ENCODE measurements at regions not wholly inside any gene's neighbourhood (a gene's known extent, or its start where the extent isn't known, plus 50 kb on each side); places are given as distances from the start of the nearest gene placed in this dataset.
A peak's percentile ranks its signal among the peaks of the same experiment; 100 is the strongest.

DNA sequence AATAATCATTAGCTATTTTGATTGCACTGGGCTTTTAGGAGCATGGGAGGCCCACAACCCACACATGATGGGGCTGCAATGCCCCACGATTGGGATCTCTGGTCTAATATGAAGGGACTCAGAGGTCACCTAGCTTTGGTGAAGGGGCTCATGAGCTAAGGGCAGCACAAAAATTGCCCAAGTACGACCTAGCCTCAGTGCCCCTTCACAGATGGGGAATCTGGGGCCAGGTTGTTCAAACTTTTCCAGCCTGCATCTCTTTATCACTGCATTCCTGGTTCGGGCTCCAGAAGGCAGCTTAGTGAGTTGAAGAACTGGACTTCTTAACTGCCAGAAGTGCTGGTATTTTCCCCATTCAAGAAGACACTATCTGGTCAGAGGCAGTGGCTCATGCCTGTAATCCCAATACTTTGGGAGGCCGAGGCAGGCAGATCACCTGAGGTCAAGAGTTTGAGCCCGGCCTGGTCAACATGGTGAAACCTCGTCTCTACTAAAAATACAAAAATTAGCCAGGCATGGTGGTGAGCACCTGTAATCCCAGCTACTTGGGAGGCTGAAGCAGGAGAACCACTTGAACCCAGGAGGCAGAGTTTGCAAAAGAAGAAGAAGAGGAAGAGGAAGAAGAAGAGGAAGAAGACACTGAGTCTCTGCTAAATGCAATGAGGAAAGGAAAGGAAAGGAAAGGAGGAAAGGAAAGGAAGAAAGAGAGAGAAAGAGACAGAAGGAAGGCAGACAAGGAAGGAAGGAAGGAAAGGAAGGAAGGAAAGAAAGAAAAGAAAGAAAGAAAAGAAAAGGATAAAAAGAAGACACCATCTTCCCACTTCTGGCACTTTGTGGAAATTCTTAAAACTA lies 258.5 kb upstream of the IRF2BP2 start (continued):
- TF ChIP-seq, protein P1, sequence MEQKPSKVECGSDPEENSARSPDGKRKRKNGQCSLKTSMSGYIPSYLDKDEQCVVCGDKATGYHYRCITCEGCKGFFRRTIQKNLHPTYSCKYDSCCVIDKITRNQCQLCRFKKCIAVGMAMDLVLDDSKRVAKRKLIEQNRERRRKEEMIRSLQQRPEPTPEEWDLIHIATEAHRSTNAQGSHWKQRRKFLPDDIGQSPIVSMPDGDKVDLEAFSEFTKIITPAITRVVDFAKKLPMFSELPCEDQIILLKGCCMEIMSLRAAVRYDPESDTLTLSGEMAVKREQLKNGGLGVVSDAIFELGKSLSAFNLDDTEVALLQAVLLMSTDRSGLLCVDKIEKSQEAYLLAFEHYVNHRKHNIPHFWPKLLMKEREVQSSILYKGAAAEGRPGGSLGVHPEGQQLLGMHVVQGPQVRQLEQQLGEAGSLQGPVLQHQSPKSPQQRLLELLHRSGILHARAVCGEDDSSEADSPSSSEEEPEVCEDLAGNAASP (IDR thresholded peaks at IDR 0.05), result no peak
- TF ChIP-seq FOXK1 (CRISPR knock-in tag; IDR thresholded peaks at IDR 0.05; ENCODE audit: borderline replicate concordance), result no peak
- TF ChIP-seq BCL6 (CRISPR knock-in tag; IDR thresholded peaks at IDR 0.05), result no peak
- no peak for TF ChIP-seq ZBTB7A (IDR thresholded peaks at IDR 0.05; ENCODE audit: borderline replicate concordance, control insufficient read depth, low read depth, low read length)
- peak; percentile 90 for TF ChIP-seq HLTF (IDR thresholded peaks at IDR 0.05)
- no peak for TF ChIP-seq MCM2 (IDR thresholded peaks at IDR 0.05; ENCODE audit: low read depth)
- TF ChIP-seq, protein P2, sequence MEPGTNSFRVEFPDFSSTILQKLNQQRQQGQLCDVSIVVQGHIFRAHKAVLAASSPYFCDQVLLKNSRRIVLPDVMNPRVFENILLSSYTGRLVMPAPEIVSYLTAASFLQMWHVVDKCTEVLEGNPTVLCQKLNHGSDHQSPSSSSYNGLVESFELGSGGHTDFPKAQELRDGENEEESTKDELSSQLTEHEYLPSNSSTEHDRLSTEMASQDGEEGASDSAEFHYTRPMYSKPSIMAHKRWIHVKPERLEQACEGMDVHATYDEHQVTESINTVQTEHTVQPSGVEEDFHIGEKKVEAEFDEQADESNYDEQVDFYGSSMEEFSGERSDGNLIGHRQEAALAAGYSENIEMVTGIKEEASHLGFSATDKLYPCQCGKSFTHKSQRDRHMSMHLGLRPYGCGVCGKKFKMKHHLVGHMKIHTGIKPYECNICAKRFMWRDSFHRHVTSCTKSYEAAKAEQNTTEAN (CRISPR knock-in tag; IDR thresholded peaks at IDR 0.05), result no peak
- TF ChIP-seq, protein P3, sequence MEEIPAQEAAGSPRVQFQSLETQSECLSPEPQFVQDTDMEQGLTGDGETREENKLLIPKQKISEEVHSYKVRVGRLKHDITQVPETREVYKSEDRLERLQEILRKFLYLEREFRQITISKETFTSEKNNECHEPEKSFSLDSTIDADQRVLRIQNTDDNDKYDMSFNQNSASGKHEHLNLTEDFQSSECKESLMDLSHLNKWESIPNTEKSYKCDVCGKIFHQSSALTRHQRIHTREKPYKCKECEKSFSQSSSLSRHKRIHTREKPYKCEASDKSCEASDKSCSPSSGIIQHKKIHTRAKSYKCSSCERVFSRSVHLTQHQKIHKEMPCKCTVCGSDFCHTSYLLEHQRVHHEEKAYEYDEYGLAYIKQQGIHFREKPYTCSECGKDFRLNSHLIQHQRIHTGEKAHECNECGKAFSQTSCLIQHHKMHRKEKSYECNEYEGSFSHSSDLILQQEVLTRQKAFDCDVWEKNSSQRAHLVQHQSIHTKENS (CRISPR knock-in tag; IDR thresholded peaks at IDR 0.05), result no peak
- TF ChIP-seq ZNF143 (CRISPR knock-in tag; IDR thresholded peaks at IDR 0.05), result 0 out of 2 replicates have a peak, but pooled peaks have one; percentile 24
- TF ChIP-seq, protein P4, sequence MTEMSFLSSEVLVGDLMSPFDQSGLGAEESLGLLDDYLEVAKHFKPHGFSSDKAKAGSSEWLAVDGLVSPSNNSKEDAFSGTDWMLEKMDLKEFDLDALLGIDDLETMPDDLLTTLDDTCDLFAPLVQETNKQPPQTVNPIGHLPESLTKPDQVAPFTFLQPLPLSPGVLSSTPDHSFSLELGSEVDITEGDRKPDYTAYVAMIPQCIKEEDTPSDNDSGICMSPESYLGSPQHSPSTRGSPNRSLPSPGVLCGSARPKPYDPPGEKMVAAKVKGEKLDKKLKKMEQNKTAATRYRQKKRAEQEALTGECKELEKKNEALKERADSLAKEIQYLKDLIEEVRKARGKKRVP (CRISPR knock-in tag; IDR thresholded peaks at IDR 0.05), result no peak; the same call in 1 of the 2 replicates
- TF ChIP-seq, protein P5, sequence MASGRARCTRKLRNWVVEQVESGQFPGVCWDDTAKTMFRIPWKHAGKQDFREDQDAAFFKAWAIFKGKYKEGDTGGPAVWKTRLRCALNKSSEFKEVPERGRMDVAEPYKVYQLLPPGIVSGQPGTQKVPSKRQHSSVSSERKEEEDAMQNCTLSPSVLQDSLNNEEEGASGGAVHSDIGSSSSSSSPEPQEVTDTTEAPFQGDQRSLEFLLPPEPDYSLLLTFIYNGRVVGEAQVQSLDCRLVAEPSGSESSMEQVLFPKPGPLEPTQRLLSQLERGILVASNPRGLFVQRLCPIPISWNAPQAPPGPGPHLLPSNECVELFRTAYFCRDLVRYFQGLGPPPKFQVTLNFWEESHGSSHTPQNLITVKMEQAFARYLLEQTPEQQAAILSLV (tag; IDR thresholded peaks at IDR 0.05), result no peak
- TF ChIP-seq JUNB (CRISPR knock-in tag; conservative IDR thresholded peaks at IDR 0.05), result no peak
- no peak for TF ChIP-seq GATAD2B (IDR thresholded peaks at IDR 0.05; ENCODE audit: borderline replicate concordance)
- TF ChIP-seq ZKSCAN1 (IDR thresholded peaks at IDR 0.05; ENCODE audit: low read depth, low read length), result no peak
- peak; percentile 56; the same call in 1 of the 2 replicates for TF ChIP-seq TAF7 (tag; IDR thresholded peaks at IDR 0.05)
- peak; percentile 85 for TF ChIP-seq ELF4 (CRISPR knock-in tag; IDR thresholded peaks at IDR 0.05)
- 0 out of 2 replicates have a peak, but pooled peaks have one; percentile 25 for TF ChIP-seq HDGF (IDR thresholded peaks at IDR 0.05)
- TF ChIP-seq CREBBP (IDR thresholded peaks at IDR 0.05; ENCODE audit: low read depth, low read length), result no peak
- 0 out of 2 replicates have a peak, but pooled peaks have one; percentile 30 for TF ChIP-seq ETV5 (CRISPR knock-in tag; IDR thresholded peaks at IDR 0.05; ENCODE audit: low read depth)
- TF ChIP-seq, protein P6, sequence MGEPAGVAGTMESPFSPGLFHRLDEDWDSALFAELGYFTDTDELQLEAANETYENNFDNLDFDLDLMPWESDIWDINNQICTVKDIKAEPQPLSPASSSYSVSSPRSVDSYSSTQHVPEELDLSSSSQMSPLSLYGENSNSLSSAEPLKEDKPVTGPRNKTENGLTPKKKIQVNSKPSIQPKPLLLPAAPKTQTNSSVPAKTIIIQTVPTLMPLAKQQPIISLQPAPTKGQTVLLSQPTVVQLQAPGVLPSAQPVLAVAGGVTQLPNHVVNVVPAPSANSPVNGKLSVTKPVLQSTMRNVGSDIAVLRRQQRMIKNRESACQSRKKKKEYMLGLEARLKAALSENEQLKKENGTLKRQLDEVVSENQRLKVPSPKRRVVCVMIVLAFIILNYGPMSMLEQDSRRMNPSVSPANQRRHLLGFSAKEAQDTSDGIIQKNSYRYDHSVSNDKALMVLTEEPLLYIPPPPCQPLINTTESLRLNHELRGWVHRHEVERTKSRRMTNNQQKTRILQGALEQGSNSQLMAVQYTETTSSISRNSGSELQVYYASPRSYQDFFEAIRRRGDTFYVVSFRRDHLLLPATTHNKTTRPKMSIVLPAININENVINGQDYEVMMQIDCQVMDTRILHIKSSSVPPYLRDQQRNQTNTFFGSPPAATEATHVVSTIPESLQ (CRISPR knock-in tag; IDR thresholded peaks at IDR 0.05), result no peak
- TF ChIP-seq HDAC1 (IDR thresholded peaks at IDR 0.05), result peak in 1 of 2 experiments; percentile 66; a peak in 1 of 4 replicates

All from K562 (cell line).